Activated CD8-positive, alpha-beta memory T cell treated with anti-CD3 and anti-CD28 coated beads, Interleukin-2, amount 10 ng/mL, durations not matched to agents 7 days and 5 days (primary cell): ENCODE measurements at regions not wholly inside any gene's neighbourhood (a gene's known extent, or its start where the extent isn't known, plus 50 kb on each side); places are given as distances from the start of the nearest gene placed in this dataset.
"Not testable (repeated sequence)": the region's sequence is repeated elsewhere in the genome, so short reads cannot be mapped to it uniquely, and the experiment has no call there.

ENCODE experiments used
- ATAC-seq: fragments of 150-1000 bp; cut with Tn5 transposase; one replicate; pipeline ENCODE4 v1.10.0; 2021; ENCODE audit warnings: moderate library complexity
- CTCF ChIA-PET: fragments of 350-600 bp; sonication (Branson Sonifier 250); formaldehyde crosslinking; loops from one replicate; lab custom pipeline; 2021; ENCODE audit warnings: antibody characterized with exemption; lab: Charles Lee
- DNase-seq: peaks from one replicate; pipeline ENCODE4 v3.0.0-alpha.2; 2020
- H3K27ac Mint-ChIP-seq: one replicate; pipeline ENCODE4 v1.8.0; 2021; ENCODE audit warnings: mild to moderate bottlenecking, mixed read lengths
- H3K27me3 Mint-ChIP-seq: one replicate; pipeline ENCODE4 v1.8.0; 2021; ENCODE audit warnings: mixed read lengths
- H3K36me3 Mint-ChIP-seq: one replicate; pipeline ENCODE4 v1.8.0; 2021; ENCODE audit warnings: mild to moderate bottlenecking, mixed read lengths
- H3K4me1 Mint-ChIP-seq: one replicate; pipeline ENCODE4 v1.8.0; 2021; ENCODE audit warnings: mixed read lengths
- H3K4me3 Mint-ChIP-seq: one replicate; pipeline ENCODE4 v1.8.0; 2021; ENCODE audit warnings: mild to moderate bottlenecking, moderate library complexity, mixed read lengths
- H3K9me3 Mint-ChIP-seq: one replicate; pipeline ENCODE4 v1.8.0; 2022; ENCODE audit warnings: low read depth, mixed read lengths

DNA sequence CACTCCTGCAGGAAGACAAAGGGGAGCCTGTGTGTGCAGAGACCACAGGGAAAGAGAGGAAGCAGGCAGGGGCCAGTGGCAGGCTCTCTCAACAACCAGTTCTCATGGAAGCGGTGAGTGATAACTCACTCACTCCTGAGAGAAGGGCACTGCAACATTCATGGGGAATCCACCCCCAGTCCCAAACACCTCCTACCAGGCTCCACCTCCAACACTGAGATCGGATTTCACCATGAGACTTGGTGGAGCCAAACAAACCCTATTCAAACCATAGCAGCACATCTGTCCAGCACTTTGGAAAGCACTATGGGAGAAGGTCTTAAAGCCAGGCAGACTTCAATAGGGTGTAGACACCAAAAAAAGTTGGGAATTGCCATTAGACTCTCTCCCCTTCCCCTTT lies 345.7 kb upstream of the SPRED2 start:
- DNase-seq (no peak), ATAC-seq (no peak)
- Mint-ChIP-seq H3K36me3 (no peaks in the 10 kb centered on the region), H3K27me3 (no peaks in the 10 kb centered on the region), H3K4me1 (no peaks in the 10 kb centered on the region), H3K4me3 (no peak overlapping the region), H3K27ac (no peak overlapping the region), H3K9me3 (peaks cover 4% of the 10 kb centered on the region)
- CTCF ChIA-PET = no interaction called here

GRCh38 chr2:65775839-65776238 lies 343.4 kb upstream of the SPRED2 start:
- no peaks in the 10 kb centered on the region for H3K4me1 Mint-ChIP-seq
- CTCF ChIA-PET = no interaction called here
- peaks cover 4% of the 10 kb centered on the region for H3K9me3 Mint-ChIP-seq
- no peak overlapping the region for H3K4me3 Mint-ChIP-seq
- no peak overlapping the region for H3K27ac Mint-ChIP-seq
- H3K27me3 Mint-ChIP-seq = no peaks in the 10 kb centered on the region
- H3K36me3 Mint-ChIP-seq = no peaks in the 10 kb centered on the region
- ATAC-seq (no peak), DNase-seq (no peak)

- DNase-seq (no peak), ATAC-seq (no peak)
- Mint-ChIP-seq H3K4me1 (no peaks in the 10 kb centered on the region), H3K9me3 (no peaks in the 10 kb centered on the region), H3K27me3 (no peaks in the 10 kb centered on the region), H3K27ac (no peak overlapping the region), H3K4me3 (no peak overlapping the region), H3K36me3 (no peaks in the 10 kb centered on the region)
- CTCF ChIA-PET = no interaction called here
These were observed 335.5 kb upstream of the SPRED2 start for GRCh38 chr2:65767946-65768345.

- CTCF ChIA-PET = no interaction called here
- H3K4me1 Mint-ChIP-seq = no peaks in the 10 kb centered on the region
- ATAC-seq (no peak), DNase-seq (no peak)
- H3K4me3 Mint-ChIP-seq = no peak overlapping the region
- H3K27me3 Mint-ChIP-seq = no peaks in the 10 kb centered on the region
- no peaks in the 10 kb centered on the region for H3K36me3 Mint-ChIP-seq
- H3K9me3 Mint-ChIP-seq = no peaks in the 10 kb centered on the region
- no peak overlapping the region for H3K27ac Mint-ChIP-seq
These were observed 334.4 kb upstream of the SPRED2 start for GRCh38 chr2:65766768-65767267.

DNA sequence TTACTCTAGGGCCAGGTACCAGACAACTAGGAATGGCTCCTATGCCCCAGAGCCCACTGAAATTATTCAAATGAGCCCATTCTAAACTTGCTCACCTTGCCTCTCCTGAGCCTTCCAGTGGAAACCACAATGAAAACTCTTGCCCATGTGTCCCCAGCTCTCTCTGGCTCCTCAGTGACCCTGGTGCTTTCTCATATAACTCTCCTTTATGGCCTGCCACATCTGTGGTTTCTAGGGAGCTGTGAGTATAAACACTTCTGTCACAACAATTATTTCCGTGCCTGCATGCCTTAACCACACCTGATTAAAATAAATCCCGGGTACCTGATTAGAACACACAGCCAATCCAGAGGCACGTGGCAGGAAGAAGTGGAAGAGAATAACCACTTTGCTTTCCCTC lies 333.0 kb upstream of the SPRED2 start:
- H3K9me3 Mint-ChIP-seq = no peaks in the 10 kb centered on the region
- no peak for ATAC-seq
- no peaks in the 10 kb centered on the region for H3K36me3 Mint-ChIP-seq
- H3K27me3 Mint-ChIP-seq = no peaks in the 10 kb centered on the region
- no peak for DNase-seq
- no peaks in the 10 kb centered on the region for H3K4me1 Mint-ChIP-seq
- no peak overlapping the region for H3K27ac Mint-ChIP-seq
- CTCF ChIA-PET = no interaction called here
- H3K4me3 Mint-ChIP-seq = no peak overlapping the region

DNA sequence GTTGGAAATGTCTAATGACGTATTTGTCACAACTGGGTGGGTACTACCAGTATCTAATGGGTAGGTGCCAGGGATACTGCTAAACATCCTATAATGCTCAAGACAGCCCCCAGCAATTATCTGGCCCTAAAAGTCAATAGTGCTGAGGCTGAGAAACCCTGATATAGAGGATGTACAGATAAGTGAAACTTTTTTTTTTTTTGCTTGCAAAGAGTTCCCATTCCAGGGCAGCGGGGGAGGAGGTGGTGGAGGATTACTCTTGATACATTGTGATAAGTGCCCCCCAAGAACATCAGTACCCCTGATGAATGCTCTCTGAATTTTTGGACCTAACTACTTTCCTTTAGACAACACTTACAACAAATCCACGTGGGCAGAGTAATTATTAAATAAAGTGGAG lies 329.7 kb upstream of the SPRED2 start:
- Mint-ChIP-seq H3K4me1 (no peaks in the 10 kb centered on the region), H3K36me3 (no peaks in the 10 kb centered on the region), H3K4me3 (no peak overlapping the region), H3K9me3 (no peaks in the 10 kb centered on the region), H3K27me3 (no peaks in the 10 kb centered on the region), H3K27ac (no peak overlapping the region)
- DNase-seq (no peak), ATAC-seq (no peak)
- CTCF ChIA-PET = no interaction called here

DNA sequence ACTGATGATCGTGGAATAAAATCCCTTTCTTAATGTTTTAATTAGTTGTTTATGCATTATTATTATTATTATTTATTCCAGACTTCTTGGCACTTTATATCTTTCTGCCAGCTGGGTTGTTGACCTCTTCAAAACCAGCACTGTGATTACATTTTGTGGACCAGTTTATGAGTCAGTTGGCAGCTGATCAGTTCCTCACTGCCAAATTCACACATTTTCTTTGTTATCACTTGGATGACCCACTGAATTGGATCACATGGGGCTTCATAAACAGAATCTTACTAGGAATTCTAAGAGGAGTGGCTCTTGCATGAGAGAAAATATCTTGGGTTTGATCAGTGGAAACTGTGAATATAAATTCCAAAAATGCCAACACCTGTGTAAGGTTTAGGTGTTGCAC lies 321.8 kb upstream of the SPRED2 start:
- CTCF ChIA-PET = no interaction called here
- H3K4me1 Mint-ChIP-seq = no peaks in the 10 kb centered on the region
- no peak overlapping the region for H3K27ac Mint-ChIP-seq
- H3K36me3 Mint-ChIP-seq = no peaks in the 10 kb centered on the region
- no peaks in the 10 kb centered on the region for H3K27me3 Mint-ChIP-seq
- ATAC-seq (no peak), DNase-seq (no peak)
- H3K4me3 Mint-ChIP-seq = no peak overlapping the region
- no peaks in the 10 kb centered on the region for H3K9me3 Mint-ChIP-seq

DNA sequence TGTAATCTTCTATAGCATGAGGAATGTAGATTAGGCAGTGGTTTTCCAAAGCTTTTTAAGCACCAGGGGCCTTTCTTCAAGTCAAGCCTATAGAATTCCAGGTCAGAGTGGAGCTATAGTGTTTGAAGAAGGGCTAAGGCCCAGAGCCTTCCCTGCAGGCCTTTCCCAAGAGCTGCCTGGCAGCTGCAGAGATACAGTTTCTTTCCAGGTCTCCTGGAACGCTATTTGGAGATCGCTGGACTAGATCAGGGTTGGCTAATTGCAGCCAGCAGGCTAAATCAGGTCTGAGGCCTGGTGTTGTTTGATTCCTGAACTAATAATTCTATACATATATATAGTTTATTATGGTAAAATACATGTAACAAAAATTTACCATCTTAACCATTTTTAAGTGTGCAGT lies 319.0 kb upstream of the SPRED2 start:
- Mint-ChIP-seq H3K4me3 (no peak overlapping the region), H3K9me3 (no peaks in the 10 kb centered on the region), H3K27ac (no peak overlapping the region), H3K27me3 (no peaks in the 10 kb centered on the region), H3K4me1 (no peaks in the 10 kb centered on the region), H3K36me3 (no peaks in the 10 kb centered on the region)
- DNase-seq = no peak
- ATAC-seq = no peak
- CTCF ChIA-PET = no interaction called here

- no peak for DNase-seq
- Mint-ChIP-seq H3K27ac (no peak overlapping the region), H3K9me3 (no peaks in the 10 kb centered on the region), H3K4me3 (no peak overlapping the region), H3K4me1 (no peaks in the 10 kb centered on the region), H3K27me3 (no peaks in the 10 kb centered on the region), H3K36me3 (no peaks in the 10 kb centered on the region)
- CTCF ChIA-PET = no interaction called here
- ATAC-seq = no peak
These were observed 317.1 kb upstream of the SPRED2 start for GRCh38 chr2:65749545-65749944.

- H3K4me1 Mint-ChIP-seq, ATAC-seq, H3K9me3 Mint-ChIP-seq, H3K36me3 Mint-ChIP-seq, H3K27ac Mint-ChIP-seq, H3K27me3 Mint-ChIP-seq, H3K4me3 Mint-ChIP-seq, CTCF ChIA-PET, DNase-seq: not testable (repeated sequence)
These were observed 315.5 kb upstream of the SPRED2 start for GRCh38 chr2:65747875-65748274.

GRCh38 chr2:65746931-65747675 lies 314.7 kb upstream of the SPRED2 start:
- no peak for ATAC-seq
- no peaks in the 10 kb centered on the region for H3K27me3 Mint-ChIP-seq
- no peak overlapping the region for H3K4me3 Mint-ChIP-seq
- DNase-seq = no peak
- no peaks in the 10 kb centered on the region for H3K36me3 Mint-ChIP-seq
- CTCF ChIA-PET = no interaction called here
- H3K4me1 Mint-ChIP-seq = no peaks in the 10 kb centered on the region
- H3K27ac Mint-ChIP-seq = no peak overlapping the region
- no peaks in the 10 kb centered on the region for H3K9me3 Mint-ChIP-seq

- Mint-ChIP-seq H3K27me3 (no peaks in the 10 kb centered on the region), H3K9me3 (no peaks in the 10 kb centered on the region), H3K27ac (no peak overlapping the region), H3K4me1 (no peaks in the 10 kb centered on the region), H3K4me3 (no peak overlapping the region), H3K36me3 (no peaks in the 10 kb centered on the region)
- CTCF ChIA-PET = no interaction called here
- DNase-seq (no peak), ATAC-seq (no peak)
These were observed 312.2 kb upstream of the SPRED2 start for GRCh38 chr2:65744477-65745200.

DNA sequence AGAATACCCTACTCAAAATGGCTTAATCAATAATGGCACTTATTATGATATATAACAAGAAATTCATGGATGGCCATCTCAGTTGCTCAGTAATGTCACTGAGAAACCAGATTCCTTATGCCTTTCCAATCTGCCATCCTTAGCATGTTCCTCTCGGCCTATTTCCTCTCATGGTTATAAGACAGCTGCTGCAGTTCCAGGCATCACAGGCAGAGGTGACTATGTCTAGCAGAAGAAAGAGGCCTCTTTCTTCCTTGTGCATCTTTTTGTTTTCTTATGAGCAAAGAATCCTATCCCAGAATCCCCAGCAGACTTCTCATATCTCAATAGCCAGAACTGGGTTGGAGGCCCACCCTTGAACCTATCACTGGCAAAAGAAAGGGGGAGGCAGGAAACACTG lies 310.6 kb upstream of the SPRED2 start:
- Mint-ChIP-seq H3K4me3 (no peak overlapping the region), H3K4me1 (no peaks in the 10 kb centered on the region), H3K36me3 (no peaks in the 10 kb centered on the region), H3K27me3 (no peaks in the 10 kb centered on the region), H3K9me3 (no peaks in the 10 kb centered on the region), H3K27ac (no peak overlapping the region)
- CTCF ChIA-PET = no interaction called here
- DNase-seq = no peak
- no peak for ATAC-seq

GRCh38 chr2:65739927-65740326 lies 307.5 kb upstream of the SPRED2 start:
- CTCF ChIA-PET = no interaction called here
- Mint-ChIP-seq H3K4me3 (no peak overlapping the region), H3K36me3 (no peaks in the 10 kb centered on the region), H3K4me1 (no peaks in the 10 kb centered on the region), H3K27me3 (no peaks in the 10 kb centered on the region), H3K27ac (no peak overlapping the region), H3K9me3 (no peaks in the 10 kb centered on the region)
- DNase-seq (no peak), ATAC-seq (no peak)
